Activated CD4-positive, alpha-beta T cell treated with anti-CD3 and anti-CD28 coated beads, Interleukin-2, amount 10 ng/mL, durations not matched to agents 7 days and 5 days (primary cell): ENCODE measurements at regions not wholly inside any gene's neighbourhood (a gene's known extent, or its start where the extent isn't known, plus 50 kb on each side); places are given as distances from the start of the nearest gene placed in this dataset.

Source experiments
- CTCF ChIA-PET: fragments of 350-600 bp; sonication (Branson Sonifier 250); formaldehyde crosslinking; loops from one replicate; lab custom pipeline; 2021; ENCODE audit warnings: antibody characterized with exemption; lab: Charles Lee
- POLR2A ChIA-PET: fragments of 350-600 bp; sonication (Branson Sonifier 250); formaldehyde crosslinking; loops from one replicate; lab custom pipeline; 2021; ENCODE audit warnings: antibody characterized with exemption; lab: Charles Lee
- DNase-seq: peaks from one replicate; pipeline ENCODE4 v3.0.0-alpha.2; 2020
- H3K27ac Mint-ChIP-seq: one replicate; pipeline ENCODE4 v1.8.0; 2021; ENCODE audit warnings: mild to moderate bottlenecking, moderate library complexity, mixed read lengths
- H3K27me3 Mint-ChIP-seq: one replicate; pipeline ENCODE4 v1.8.0; 2021; ENCODE audit warnings: mixed read lengths
- H3K36me3 Mint-ChIP-seq: one replicate; pipeline ENCODE4 v1.8.0; 2021; ENCODE audit warnings: low read depth, mixed read lengths
- H3K4me1 Mint-ChIP-seq: one replicate; pipeline ENCODE4 v1.8.0; 2021; ENCODE audit warnings: mixed read lengths
- H3K4me3 Mint-ChIP-seq: one replicate; pipeline ENCODE4 v1.8.0; 2021; ENCODE audit warnings: mild to moderate bottlenecking, moderate library complexity, mixed read lengths
- H3K9me3 Mint-ChIP-seq: one replicate; pipeline ENCODE4 v1.8.0; 2021; ENCODE audit warnings: mixed read lengths

- no peak overlapping the region for H3K27ac Mint-ChIP-seq
- ChIA-PET POLR2A (no interaction called here), CTCF (no interaction called here)
- H3K4me1 Mint-ChIP-seq, result no peaks in the 10 kb centered on the region
- no peaks in the 10 kb centered on the region for H3K36me3 Mint-ChIP-seq
- no peak overlapping the region for H3K4me3 Mint-ChIP-seq
- DNase-seq, result no peak
- H3K27me3 Mint-ChIP-seq, result no peaks in the 10 kb centered on the region
- H3K9me3 Mint-ChIP-seq, result no peaks in the 10 kb centered on the region
Observed at GRCh38 chr20:12264711-12265110, 347.0 kb downstream of the BTBD3 start.

- no peak overlapping the region for H3K4me3 Mint-ChIP-seq
- H3K27ac Mint-ChIP-seq, result no peak overlapping the region
- CTCF ChIA-PET, result no interaction called here
Observed at GRCh38 chr20:12265662-12266061, 348.0 kb downstream of the BTBD3 start.

GRCh38 chr20:12269579-12269978, 351.9 kb downstream of the BTBD3 start:
- Mint-ChIP-seq H3K27ac (no peak overlapping the region), H3K4me3 (no peak overlapping the region), H3K4me1 (no peaks in the 10 kb centered on the region), H3K9me3 (peaks cover 2% of the 10 kb centered on the region), H3K36me3 (no peaks in the 10 kb centered on the region), H3K27me3 (no peaks in the 10 kb centered on the region)
- DNase-seq, result no peak
- ChIA-PET CTCF (no interaction called here), POLR2A (no interaction called here)

More at GRCh38 chr20:12265662-12266061, 348.0 kb downstream of the BTBD3 start:
- no peaks in the 10 kb centered on the region for H3K4me1 Mint-ChIP-seq
- DNase-seq, result no peak
- H3K36me3 Mint-ChIP-seq, result no peaks in the 10 kb centered on the region
- H3K9me3 Mint-ChIP-seq, result no peaks in the 10 kb centered on the region
- H3K27me3 Mint-ChIP-seq, result no peaks in the 10 kb centered on the region
- POLR2A ChIA-PET, result no interaction called here

- no peaks in the 10 kb centered on the region for H3K27me3 Mint-ChIP-seq
- no peaks in the 10 kb centered on the region for H3K36me3 Mint-ChIP-seq
- no peaks in the 10 kb centered on the region for H3K4me1 Mint-ChIP-seq
- ChIA-PET POLR2A (no interaction called here), CTCF (interaction anchor here (0.6 kb wide), 1 partner anchor 468 kb away, joined by 6 read pairs; no protein-coding TSS in a partner anchor)
- H3K27ac Mint-ChIP-seq, result no peak overlapping the region
- H3K4me3 Mint-ChIP-seq, result no peak overlapping the region
- DNase-seq, result no peak
- peaks cover 2% of the 10 kb centered on the region for H3K9me3 Mint-ChIP-seq
Observed at GRCh38 chr20:12270863-12271262, 353.2 kb downstream of the BTBD3 start.

GRCh38 chr20:12276011-12276673, 358.4 kb downstream of the BTBD3 start:
- Mint-ChIP-seq H3K27ac (no peak overlapping the region), H3K9me3 (peaks cover 5% of the 10 kb centered on the region), H3K36me3 (no peaks in the 10 kb centered on the region), H3K4me1 (no peaks in the 10 kb centered on the region), H3K4me3 (no peak overlapping the region), H3K27me3 (no peaks in the 10 kb centered on the region)
- ChIA-PET CTCF (no interaction called here), POLR2A (no interaction called here)
- no peak for DNase-seq

GRCh38 chr20:12287575-12287974, 369.9 kb downstream of the BTBD3 start:
- Mint-ChIP-seq H3K27ac (no peak overlapping the region), H3K36me3 (no peaks in the 10 kb centered on the region), H3K4me3 (no peak overlapping the region), H3K27me3 (no peaks in the 10 kb centered on the region), H3K4me1 (no peaks in the 10 kb centered on the region), H3K9me3 (peaks cover 11% of the 10 kb centered on the region)
- no peak for DNase-seq
- ChIA-PET POLR2A (no interaction called here), CTCF (no interaction called here)

- H3K27ac Mint-ChIP-seq, result no peak overlapping the region
- no peak for DNase-seq
- ChIA-PET CTCF (no interaction called here), POLR2A (no interaction called here)
- H3K36me3 Mint-ChIP-seq, result no peaks in the 10 kb centered on the region
- no peaks in the 10 kb centered on the region for H3K4me1 Mint-ChIP-seq
- peaks cover 15% of the 10 kb centered on the region for H3K9me3 Mint-ChIP-seq
- H3K27me3 Mint-ChIP-seq, result no peaks in the 10 kb centered on the region
- no peak overlapping the region for H3K4me3 Mint-ChIP-seq
Observed at GRCh38 chr20:12289465-12289864, 371.8 kb downstream of the BTBD3 start.

GRCh38 chr20:12291386-12291785, 373.7 kb downstream of the BTBD3 start:
- ChIA-PET CTCF (no interaction called here), POLR2A (no interaction called here)
- H3K9me3 Mint-ChIP-seq, result peaks cover 15% of the 10 kb centered on the region
- H3K36me3 Mint-ChIP-seq, result no peaks in the 10 kb centered on the region
- no peaks in the 10 kb centered on the region for H3K4me1 Mint-ChIP-seq
- no peak overlapping the region for H3K27ac Mint-ChIP-seq
- no peaks in the 10 kb centered on the region for H3K27me3 Mint-ChIP-seq
- no peak for DNase-seq
- no peak overlapping the region for H3K4me3 Mint-ChIP-seq

GRCh38 chr20:12293900-12294299, 376.2 kb downstream of the BTBD3 start:
- Mint-ChIP-seq H3K9me3 (peaks cover 15% of the 10 kb centered on the region), H3K27ac (no peak overlapping the region), H3K4me3 (no peak overlapping the region), H3K36me3 (no peaks in the 10 kb centered on the region), H3K4me1 (no peaks in the 10 kb centered on the region), H3K27me3 (no peaks in the 10 kb centered on the region)
- ChIA-PET POLR2A (no interaction called here), CTCF (no interaction called here)
- DNase-seq, result no peak

GRCh38 chr20:12294678-12295077, 377.0 kb downstream of the BTBD3 start:
- DNase-seq, result no peak
- Mint-ChIP-seq H3K4me3 (no peak overlapping the region), H3K4me1 (no peaks in the 10 kb centered on the region), H3K27ac (no peak overlapping the region), H3K9me3 (peaks cover 15% of the 10 kb centered on the region), H3K36me3 (no peaks in the 10 kb centered on the region), H3K27me3 (no peaks in the 10 kb centered on the region)
- ChIA-PET CTCF (no interaction called here), POLR2A (no interaction called here)

GRCh38 chr20:12305188-12305950, 387.7 kb downstream of the BTBD3 start:
- DNase-seq, result no peak
- POLR2A ChIA-PET, result no interaction called here
- H3K4me3 Mint-ChIP-seq, result no peak overlapping the region
- H3K36me3 Mint-ChIP-seq, result no peaks in the 10 kb centered on the region
- no peak overlapping the region for H3K27ac Mint-ChIP-seq
- no peaks in the 10 kb centered on the region for H3K27me3 Mint-ChIP-seq
- CTCF ChIA-PET, result no interaction called here
- H3K9me3 Mint-ChIP-seq, result peaks cover 18% of the 10 kb centered on the region
- H3K4me1 Mint-ChIP-seq, result no peaks in the 10 kb centered on the region

GRCh38 chr20:12306107-12306506, 388.4 kb downstream of the BTBD3 start:
- no peaks in the 10 kb centered on the region for H3K36me3 Mint-ChIP-seq
- H3K27ac Mint-ChIP-seq, result no peak overlapping the region
- no peak overlapping the region for H3K4me3 Mint-ChIP-seq
- POLR2A ChIA-PET, result no interaction called here
- H3K4me1 Mint-ChIP-seq, result no peaks in the 10 kb centered on the region
- no peak for DNase-seq
- no peaks in the 10 kb centered on the region for H3K27me3 Mint-ChIP-seq
- peaks cover 21% of the 10 kb centered on the region for H3K9me3 Mint-ChIP-seq
- CTCF ChIA-PET, result no interaction called here

GRCh38 chr20:12311094-12311865, 393.6 kb downstream of the BTBD3 start:
- peaks cover 12% of the 10 kb centered on the region for H3K9me3 Mint-ChIP-seq
- CTCF ChIA-PET, result no interaction called here
- no peaks in the 10 kb centered on the region for H3K36me3 Mint-ChIP-seq
- H3K4me1 Mint-ChIP-seq, result no peaks in the 10 kb centered on the region
- DNase-seq, result no peak
- H3K4me3 Mint-ChIP-seq, result no peak overlapping the region
- H3K27ac Mint-ChIP-seq, result no peak overlapping the region
- POLR2A ChIA-PET, result no interaction called here
- no peaks in the 10 kb centered on the region for H3K27me3 Mint-ChIP-seq
